MM.1S (cell line): ENCODE measurements at regions not wholly inside any gene's neighbourhood (a gene's known extent, or its start where the extent isn't known, plus 50 kb on each side); places are given as distances from the start of the nearest gene placed in this dataset.

ENCODE experiments used
- DNase-seq: peaks from one replicate; pipeline ENCODE4 v3.0.0-alpha.2; 2015
- H2AFZ ChIP-seq: fragments of 300-600 bp; sonication (generic); 2 replicates; pipeline ENCODE4 v1.6.0; 2016; ENCODE audit warnings: antibody characterized with exemption, low read length
- H3F3A ChIP-seq: fragments of 300-600 bp; sonication (generic); 2 replicates; pipeline ENCODE4 v1.6.1; 2016; ENCODE audit warnings: mild to moderate bottlenecking, antibody characterized with exemption, low read length, moderate library complexity, mixed read lengths; ENCODE audit not compliant: insufficient read depth
- H3K27ac ChIP-seq: fragments of 300-600 bp; sonication (generic); 2 replicates; pipeline ENCODE4 v1.5.1; 2016; ENCODE audit warnings: mild to moderate bottlenecking, low read length
- H3K27me3 ChIP-seq: fragments of 300-600 bp; sonication (generic); replicated peaks from 2 replicates; pipeline ENCODE4 v1.6.0; 2016; ENCODE audit warnings: low read length; ENCODE audit not compliant: insufficient read depth
- H3K36me3 ChIP-seq: fragments of 300-600 bp; sonication (generic); replicated peaks from 2 replicates; pipeline ENCODE4 v1.6.1; 2016; ENCODE audit warnings: mild to moderate bottlenecking, low read length, mixed read lengths; ENCODE audit not compliant: insufficient read depth
- H3K4me1 ChIP-seq: fragments of 300-600 bp; sonication (generic); 2 replicates; pipeline ENCODE4 v1.6.1; 2016; ENCODE audit warnings: low read length, mixed read lengths
- H3K4me2 ChIP-seq: fragments of 300-600 bp; sonication (generic); 2 replicates; pipeline ENCODE4 v1.6.0; 2016; ENCODE audit warnings: low read depth, low read length
- H3K4me3 ChIP-seq: fragments of 300-600 bp; sonication (generic); 2 replicates; pipeline ENCODE4 v1.5.1; 2016; ENCODE audit warnings: low read length, mixed read lengths
- H3K79me2 ChIP-seq: fragments of 300-600 bp; sonication (generic); 2 replicates; pipeline ENCODE4 v1.6.1; 2016; ENCODE audit warnings: mixed run types, low read length, mixed read lengths
- H3K9ac ChIP-seq: fragments of 300-600 bp; sonication (generic); 2 replicates; pipeline ENCODE4 v1.6.1; 2016; ENCODE audit warnings: low read length, mixed read lengths
- H3K9me2 ChIP-seq: fragments of 300-600 bp; sonication (generic); replicated peaks from 2 replicates; pipeline ENCODE4 v1.6.1; 2016; ENCODE audit warnings: mild to moderate bottlenecking, low read length, mixed read lengths; ENCODE audit not compliant: insufficient read depth
- H3K9me3 ChIP-seq: fragments of 300-600 bp; sonication (generic); replicated peaks from 2 replicates; pipeline ENCODE4 v1.6.1; 2016; ENCODE audit warnings: mild to moderate bottlenecking, low read length, mixed read lengths; ENCODE audit not compliant: insufficient read depth
- H4K20me1 ChIP-seq: fragments of 300-600 bp; sonication (generic); 2 replicates; pipeline ENCODE4 v1.6.1; 2016; ENCODE audit warnings: mild to moderate bottlenecking, low read length, moderate library complexity, mixed read lengths; ENCODE audit not compliant: insufficient read depth
- EZH2 ChIP-seq: fragments of 300-600 bp; sonication (generic); optimal IDR thresholded peaks from 2 replicates; pipeline ENCODE3; 2017; ENCODE audit warnings: low read depth, mild to moderate bottlenecking, antibody characterized with exemption, low read length, mixed read lengths
- EZH2phosphoT487 ChIP-seq: fragments of 300-600 bp; sonication (generic); IDR thresholded peaks from 2 replicates; pipeline ENCODE4 v1.6.1; 2018; ENCODE audit warnings: antibody characterized with exemption, low read length
- TF ChIP-seq, protein P1 (sequence below): fragments of 300-600 bp; sonication (generic); IDR thresholded peaks from 2 replicates; pipeline ENCODE4 v1.5.1; 2016; ENCODE audit warnings: antibody characterized with exemption, low read length, mixed read lengths

DNA sequence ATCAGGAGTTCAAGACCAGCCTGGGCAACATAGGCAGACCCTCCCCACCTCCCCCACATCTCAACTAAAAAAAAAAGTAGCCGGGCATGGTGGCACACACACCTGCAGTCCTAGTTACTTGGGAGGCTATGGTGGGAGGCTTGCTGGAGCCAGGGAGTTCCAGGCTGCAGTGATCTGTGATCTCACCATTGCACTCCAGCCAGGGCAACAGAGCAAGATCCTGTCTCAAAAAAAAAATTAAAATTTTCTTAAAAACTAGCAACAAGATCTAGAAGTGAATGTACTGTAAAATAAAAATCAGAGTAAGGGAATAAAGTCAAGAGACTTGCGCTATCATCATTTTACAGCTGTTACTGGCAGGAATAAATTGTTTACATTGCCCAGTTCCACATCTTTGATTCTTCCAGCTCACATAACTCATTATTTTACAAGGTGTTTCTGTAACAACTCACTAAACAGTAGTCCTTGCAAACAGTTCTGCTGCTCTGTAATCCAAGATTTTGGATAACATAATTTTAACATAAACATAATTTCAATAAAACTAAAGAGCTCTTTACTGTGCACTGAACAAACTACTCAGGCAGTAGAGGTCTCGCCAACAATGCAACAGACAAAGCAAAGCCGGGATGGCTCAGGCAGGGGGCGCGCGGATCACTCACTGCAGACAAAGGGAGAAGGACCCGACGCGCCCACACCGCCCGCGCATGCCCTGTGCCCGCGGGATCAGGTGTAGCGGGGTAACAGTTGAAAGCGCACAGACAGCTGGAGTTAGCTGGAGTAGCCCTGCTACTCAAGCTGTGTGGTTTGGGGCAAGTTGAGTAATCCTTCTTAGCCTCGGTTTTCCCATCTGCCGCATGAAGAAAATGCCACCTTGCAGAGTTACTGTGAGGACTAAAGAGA is 73.3 kb upstream of the NFE2L3 start:
- Histone ChIP-seq H4K20me1 (no peaks in the 10 kb centered on the region), H3K9me2 (no peaks in the 10 kb centered on the region), H3K4me2 (peak overlapping the region; percentile 46), H3K4me1 (no peaks in the 10 kb centered on the region), H3K9ac (no peak overlapping the region), H3K27ac (no peak overlapping the region), H3K4me3 (no peak overlapping the region), H3F3A (no peaks in the 10 kb centered on the region), H2AFZ (0 out of 2 replicates have a peak overlapping the region, but pooled peaks have one; percentile 13), H3K9me3 (no peaks in the 10 kb centered on the region), H3K27me3 (no peaks in the 10 kb centered on the region), H3K36me3 (no peaks in the 10 kb centered on the region), H3K79me2 (no peaks in the 10 kb centered on the region)
- TF ChIP-seq EZH2phosphoT487 (no peak), EZH2 (no peak)
- TF ChIP-seq, protein P1, sequence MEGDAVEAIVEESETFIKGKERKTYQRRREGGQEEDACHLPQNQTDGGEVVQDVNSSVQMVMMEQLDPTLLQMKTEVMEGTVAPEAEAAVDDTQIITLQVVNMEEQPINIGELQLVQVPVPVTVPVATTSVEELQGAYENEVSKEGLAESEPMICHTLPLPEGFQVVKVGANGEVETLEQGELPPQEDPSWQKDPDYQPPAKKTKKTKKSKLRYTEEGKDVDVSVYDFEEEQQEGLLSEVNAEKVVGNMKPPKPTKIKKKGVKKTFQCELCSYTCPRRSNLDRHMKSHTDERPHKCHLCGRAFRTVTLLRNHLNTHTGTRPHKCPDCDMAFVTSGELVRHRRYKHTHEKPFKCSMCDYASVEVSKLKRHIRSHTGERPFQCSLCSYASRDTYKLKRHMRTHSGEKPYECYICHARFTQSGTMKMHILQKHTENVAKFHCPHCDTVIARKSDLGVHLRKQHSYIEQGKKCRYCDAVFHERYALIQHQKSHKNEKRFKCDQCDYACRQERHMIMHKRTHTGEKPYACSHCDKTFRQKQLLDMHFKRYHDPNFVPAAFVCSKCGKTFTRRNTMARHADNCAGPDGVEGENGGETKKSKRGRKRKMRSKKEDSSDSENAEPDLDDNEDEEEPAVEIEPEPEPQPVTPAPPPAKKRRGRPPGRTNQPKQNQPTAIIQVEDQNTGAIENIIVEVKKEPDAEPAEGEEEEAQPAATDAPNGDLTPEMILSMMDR = peak; percentile 78
- DNase-seq = peak; percentile 91

DNA sequence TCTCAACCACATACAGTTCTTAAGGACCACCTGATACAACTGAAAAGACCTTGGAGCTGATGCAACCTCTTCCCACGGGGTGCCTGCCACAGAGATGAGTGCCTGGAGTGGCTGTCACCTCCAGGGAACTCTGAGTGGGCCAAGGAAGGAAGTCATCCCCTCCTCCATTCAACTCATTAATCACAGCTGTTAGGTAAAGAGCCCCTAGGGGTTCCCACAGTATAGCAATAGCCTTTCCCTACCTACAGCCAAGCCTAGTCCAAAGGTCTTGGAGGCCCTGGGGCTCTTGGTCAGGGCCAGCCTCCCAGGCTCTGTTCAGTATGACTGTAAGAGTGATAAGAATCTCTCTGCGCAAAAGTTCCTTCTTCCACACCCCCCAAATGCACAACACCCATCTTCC is 70.4 kb upstream of the NFE2L3 start:
- Histone ChIP-seq H3K27ac (no peak overlapping the region), H3K79me2 (no peaks in the 10 kb centered on the region), H4K20me1 (no peaks in the 10 kb centered on the region), H3K4me2 (no peak overlapping the region), H3K9ac (no peak overlapping the region), H3K9me2 (no peaks in the 10 kb centered on the region), H3K36me3 (no peaks in the 10 kb centered on the region), H3K9me3 (no peaks in the 10 kb centered on the region), H3K27me3 (no peaks in the 10 kb centered on the region), H3K4me1 (no peaks in the 10 kb centered on the region), H2AFZ (no peak overlapping the region), H3F3A (no peaks in the 10 kb centered on the region), H3K4me3 (no peak overlapping the region)
- no peak for TF ChIP-seq EZH2
- TF ChIP-seq, protein P1 = no peak
- TF ChIP-seq EZH2phosphoT487 = no peak
- no peak for DNase-seq

DNA sequence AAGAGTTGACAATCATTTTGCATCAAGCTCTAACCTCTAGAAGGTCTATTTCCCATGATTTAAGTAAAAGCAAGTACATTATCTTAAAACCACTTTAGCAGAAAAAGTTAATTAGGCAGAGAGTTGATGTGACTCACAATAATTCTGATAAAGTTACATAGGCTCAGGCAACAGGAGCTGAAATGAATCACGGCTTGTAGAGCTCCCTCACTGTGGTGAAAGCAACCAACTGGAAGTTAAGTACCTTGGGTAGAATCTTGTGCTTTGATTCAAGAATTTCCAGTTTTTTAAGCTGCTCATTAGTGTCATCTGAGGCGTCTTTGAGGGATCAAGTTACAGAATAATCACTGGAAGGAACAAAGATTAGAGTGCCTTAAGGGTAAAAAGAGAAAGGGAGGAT is 68.9 kb upstream of the NFE2L3 start:
- TF ChIP-seq, protein P1 = no peak
- TF ChIP-seq EZH2phosphoT487 (no peak), EZH2 (no peak)
- H3K4me1 ChIP-seq = no peaks in the 10 kb centered on the region
- H3K4me2 ChIP-seq = no peak overlapping the region
- H3F3A ChIP-seq = no peaks in the 10 kb centered on the region
- no peak overlapping the region for H3K4me3 ChIP-seq
- H3K27me3 ChIP-seq = no peaks in the 10 kb centered on the region
- no peak overlapping the region for H3K9ac ChIP-seq
- H3K9me2 ChIP-seq = no peaks in the 10 kb centered on the region
- H2AFZ ChIP-seq = no peak overlapping the region
- H3K79me2 ChIP-seq = no peaks in the 10 kb centered on the region
- no peak overlapping the region for H3K27ac ChIP-seq
- DNase-seq = no peak
- no peaks in the 10 kb centered on the region for H4K20me1 ChIP-seq
- H3K36me3 ChIP-seq = no peaks in the 10 kb centered on the region
- no peaks in the 10 kb centered on the region for H3K9me3 ChIP-seq
